ENCODE measurements at regions not wholly inside any gene's neighbourhood (a gene's known extent, or its start where the extent isn't known, plus 50 kb on each side); places are given as distances from the start of the nearest gene placed in this dataset.
"Not testable (repeated sequence)": the region's sequence is repeated elsewhere in the genome, so short reads cannot be mapped to it uniquely, and the experiment has no call there.

DNA sequence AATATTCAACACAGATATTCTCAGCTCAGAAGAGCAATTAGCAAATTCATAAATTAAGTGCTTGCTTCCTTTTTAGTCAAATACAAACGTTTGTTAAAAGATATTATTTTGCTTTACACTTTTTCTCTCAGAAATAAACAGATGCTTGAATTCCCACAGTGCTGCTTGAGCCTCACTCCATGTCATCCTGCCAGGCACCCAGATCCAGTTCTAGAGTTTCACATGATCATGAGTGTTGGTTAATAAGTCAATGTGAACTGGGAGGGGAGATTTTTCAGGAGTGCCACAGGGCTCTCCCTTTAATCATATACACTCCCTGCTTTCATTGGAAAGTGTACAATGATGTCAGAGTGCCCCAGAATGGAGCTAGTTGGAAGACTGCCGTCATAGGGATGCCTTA, 69.7 kb upstream of the TP53BP2 start:
- H3K9ac ChIP-seq (ENCODE audit: low read depth in 1 of 2, low read length in 2 of 2); H3K36me3 ChIP-seq (ENCODE audit: control insufficient read depth in 1 of 2, insufficient read depth in 2 of 2, low read length in 2 of 2); H3K4me1 ChIP-seq (ENCODE audit: control insufficient read depth in 1 of 2, insufficient read depth in 2 of 2, low read length in 2 of 2); H3K9me3 ChIP-seq (ENCODE audit: control insufficient read depth in 1 of 2, low read length in 2 of 2); H3K4me3 ChIP-seq (ENCODE audit: low read depth in 1 of 2, low read length in 2 of 2); H3K27ac ChIP-seq (ENCODE audit: low read depth, low read length); H3K27me3 ChIP-seq (ENCODE audit: control insufficient read depth in 1 of 2, insufficient read depth in 2 of 2, low read length in 2 of 2): not testable (repeated sequence)

DNA sequence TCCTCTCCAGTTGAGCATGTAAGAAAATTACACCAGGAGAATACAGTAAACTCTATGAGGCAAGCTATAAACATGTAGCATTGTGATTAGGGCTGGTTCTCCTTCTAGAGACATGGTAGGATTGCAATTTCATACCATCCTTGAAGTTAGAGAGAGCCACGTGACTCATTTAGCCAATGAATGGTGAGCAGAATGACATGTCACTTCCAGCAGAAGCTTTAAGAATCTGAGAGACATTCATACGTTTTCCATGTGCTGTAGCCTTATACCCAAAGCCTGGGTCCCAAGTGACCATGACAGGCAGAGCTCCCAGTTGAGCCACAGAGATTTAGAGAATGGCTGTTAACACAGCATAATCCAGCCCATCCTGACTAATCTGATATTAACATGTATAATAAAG, 68.0 kb upstream of the TP53BP2 start:
- H3K9ac ChIP-seq (ENCODE audit: low read depth in 1 of 2, low read length in 2 of 2); H3K4me1 ChIP-seq (ENCODE audit: control insufficient read depth in 1 of 2, insufficient read depth in 2 of 2, low read length in 2 of 2); H3K27me3 ChIP-seq (ENCODE audit: control insufficient read depth in 1 of 2, insufficient read depth in 2 of 2, low read length in 2 of 2); H3K36me3 ChIP-seq (ENCODE audit: control insufficient read depth in 1 of 2, insufficient read depth in 2 of 2, low read length in 2 of 2); H3K4me3 ChIP-seq (ENCODE audit: low read depth in 1 of 2, low read length in 2 of 2); H3K9me3 ChIP-seq (ENCODE audit: control insufficient read depth in 1 of 2, low read length in 2 of 2); H3K27ac ChIP-seq (ENCODE audit: low read depth, low read length): not testable (repeated sequence)

DNA sequence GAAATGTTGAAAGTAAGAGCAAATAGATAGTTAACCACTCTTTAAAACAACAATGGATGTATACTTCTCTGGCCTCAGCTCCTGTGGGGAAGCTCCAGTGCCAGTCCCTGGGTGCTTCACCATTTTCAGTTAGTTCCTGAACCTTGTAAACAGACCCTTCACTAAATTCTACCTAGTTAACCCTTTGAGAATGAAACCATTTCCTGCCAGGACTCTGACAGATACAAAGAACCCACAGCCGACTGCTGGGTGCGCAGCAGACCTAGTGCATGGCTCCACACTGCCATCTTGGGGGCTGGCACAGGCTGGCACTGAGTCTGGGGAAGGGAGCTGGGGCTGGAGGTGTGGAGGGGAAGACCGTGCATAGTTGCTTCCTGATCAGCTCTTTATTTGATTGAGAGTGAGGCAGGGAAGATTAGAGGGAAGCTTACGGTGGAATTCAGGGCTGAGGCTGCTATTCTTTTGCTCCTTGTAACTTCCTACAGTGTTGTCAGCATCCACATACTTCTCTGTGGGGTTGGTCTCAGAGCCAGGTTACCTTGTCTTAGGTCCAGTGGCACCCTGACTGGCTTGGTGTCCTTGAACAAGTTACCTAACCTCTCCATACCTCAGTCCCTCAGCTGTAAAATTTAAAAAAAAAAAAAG, 62.3 kb upstream of the TP53BP2 start:
- not testable (repeated sequence) for H3K9me3 ChIP-seq (ENCODE audit: control insufficient read depth in 1 of 2, low read length in 2 of 2); H3K27me3 ChIP-seq (ENCODE audit: control insufficient read depth in 1 of 2, insufficient read depth in 2 of 2, low read length in 2 of 2); H3K4me1 ChIP-seq (ENCODE audit: control insufficient read depth in 1 of 2, insufficient read depth in 2 of 2, low read length in 2 of 2); H3K9ac ChIP-seq (ENCODE audit: low read depth in 1 of 2, low read length in 2 of 2); H3K36me3 ChIP-seq (ENCODE audit: control insufficient read depth in 1 of 2, insufficient read depth in 2 of 2, low read length in 2 of 2); H3K4me3 ChIP-seq (ENCODE audit: low read depth in 1 of 2, low read length in 2 of 2); H3K27ac ChIP-seq (ENCODE audit: low read depth, low read length)

DNA sequence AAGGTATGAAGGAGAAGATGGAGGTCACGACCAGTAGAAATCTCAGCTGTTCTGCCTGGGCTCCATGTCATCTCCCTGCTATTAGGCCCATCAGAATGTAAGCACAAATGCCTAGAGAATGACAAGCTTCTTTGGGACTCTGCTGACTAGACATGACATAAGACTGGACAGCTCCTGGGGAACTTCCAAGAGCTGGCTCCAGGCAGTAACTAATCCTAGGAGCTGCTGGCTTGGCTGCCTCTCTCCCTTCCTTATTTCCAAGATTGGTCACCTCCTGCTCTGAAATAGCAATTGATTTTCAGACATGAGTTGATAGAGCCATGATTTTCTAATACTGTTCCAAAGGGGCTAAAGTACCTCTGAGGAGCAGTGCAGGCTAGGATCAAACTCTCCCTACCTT, 57.5 kb upstream of the TP53BP2 start:
- H3K36me3 ChIP-seq (ENCODE audit: control insufficient read depth in 1 of 2, insufficient read depth in 2 of 2, low read length in 2 of 2); H3K4me1 ChIP-seq (ENCODE audit: control insufficient read depth in 1 of 2, insufficient read depth in 2 of 2, low read length in 2 of 2); H3K4me3 ChIP-seq (ENCODE audit: low read depth in 1 of 2, low read length in 2 of 2); H3K27ac ChIP-seq (ENCODE audit: low read depth, low read length); H3K27me3 ChIP-seq (ENCODE audit: control insufficient read depth in 1 of 2, insufficient read depth in 2 of 2, low read length in 2 of 2); H3K9me3 ChIP-seq (ENCODE audit: control insufficient read depth in 1 of 2, low read length in 2 of 2); H3K9ac ChIP-seq (ENCODE audit: low read depth in 1 of 2, low read length in 2 of 2): not testable (repeated sequence)

DNA sequence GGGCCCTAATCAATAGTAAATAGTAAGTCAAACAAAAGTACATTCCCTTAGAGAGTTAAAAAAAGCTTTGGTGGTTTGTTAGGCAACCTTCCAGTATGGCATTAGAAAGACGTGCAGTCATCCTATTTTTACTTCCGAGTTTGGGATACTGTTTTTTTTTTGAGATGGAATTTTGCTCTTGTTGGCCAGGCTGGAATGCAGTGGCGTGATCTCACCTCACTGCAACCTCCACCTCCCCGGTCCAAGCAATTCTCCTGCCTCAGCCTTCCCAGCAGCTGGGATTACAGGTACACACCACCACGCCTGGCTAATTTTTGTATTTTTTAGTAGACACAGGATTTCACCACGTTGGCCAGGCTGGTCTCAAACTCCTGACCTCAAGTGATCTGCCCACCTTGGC, 54.0 kb upstream of the TP53BP2 start:
- H3K4me1 ChIP-seq (ENCODE audit: control insufficient read depth in 1 of 2, insufficient read depth in 2 of 2, low read length in 2 of 2); H3K4me3 ChIP-seq (ENCODE audit: low read depth in 1 of 2, low read length in 2 of 2); H3K36me3 ChIP-seq (ENCODE audit: control insufficient read depth in 1 of 2, insufficient read depth in 2 of 2, low read length in 2 of 2); H3K9ac ChIP-seq (ENCODE audit: low read depth in 1 of 2, low read length in 2 of 2); H3K9me3 ChIP-seq (ENCODE audit: control insufficient read depth in 1 of 2, low read length in 2 of 2); H3K27me3 ChIP-seq (ENCODE audit: control insufficient read depth in 1 of 2, insufficient read depth in 2 of 2, low read length in 2 of 2); H3K27ac ChIP-seq (ENCODE audit: low read depth, low read length): not testable (repeated sequence)

DNA sequence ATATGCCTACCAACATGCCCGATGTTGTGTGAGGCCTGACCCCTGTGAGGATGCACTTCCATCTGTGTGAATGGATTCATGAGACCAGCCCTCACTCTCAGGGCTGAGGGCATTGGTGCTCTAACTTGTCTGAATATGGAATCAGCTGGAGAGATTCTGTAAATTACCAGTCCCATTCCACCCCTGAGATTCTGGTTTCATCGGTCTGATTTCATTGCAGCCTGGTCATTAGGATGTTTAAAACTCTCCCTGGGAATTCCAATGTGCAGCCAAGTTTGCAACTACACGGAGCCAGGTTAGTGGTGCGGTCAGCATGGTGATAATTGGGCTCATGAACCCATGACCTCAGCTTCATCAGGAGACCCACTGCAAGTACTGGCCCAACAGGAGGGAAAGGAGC, 51.4 kb upstream of the TP53BP2 start:
- not testable (repeated sequence) for H3K4me1 ChIP-seq (ENCODE audit: control insufficient read depth in 1 of 2, insufficient read depth in 2 of 2, low read length in 2 of 2); H3K4me3 ChIP-seq (ENCODE audit: low read depth in 1 of 2, low read length in 2 of 2); H3K9me3 ChIP-seq (ENCODE audit: control insufficient read depth in 1 of 2, low read length in 2 of 2); H3K27ac ChIP-seq (ENCODE audit: low read depth, low read length); H3K36me3 ChIP-seq (ENCODE audit: control insufficient read depth in 1 of 2, insufficient read depth in 2 of 2, low read length in 2 of 2); H3K27me3 ChIP-seq (ENCODE audit: control insufficient read depth in 1 of 2, insufficient read depth in 2 of 2, low read length in 2 of 2); H3K9ac ChIP-seq (ENCODE audit: low read depth in 1 of 2, low read length in 2 of 2)

DNA sequence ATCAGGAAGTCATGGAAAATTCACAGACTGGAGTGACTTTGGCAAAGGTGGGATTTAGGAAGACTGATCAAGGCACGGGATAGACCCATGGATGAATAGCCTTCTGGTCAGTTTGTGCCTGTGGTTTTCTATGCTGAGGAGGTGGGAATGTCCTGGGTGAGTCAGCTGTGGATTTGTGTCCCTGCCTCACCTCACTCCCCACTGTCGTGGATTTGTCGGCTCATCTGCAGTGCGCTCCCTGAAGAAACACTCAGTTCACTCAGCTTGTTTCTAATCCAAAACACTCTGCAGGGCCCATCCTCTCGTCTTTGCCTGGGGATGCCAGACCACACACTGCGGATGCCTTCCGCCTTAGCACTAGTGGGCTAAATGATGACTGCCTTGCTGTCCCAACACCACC, 50.2 kb upstream of the TP53BP2 start:
- not testable (repeated sequence) for H3K27ac ChIP-seq (ENCODE audit: low read depth, low read length); H3K36me3 ChIP-seq (ENCODE audit: control insufficient read depth in 1 of 2, insufficient read depth in 2 of 2, low read length in 2 of 2); H3K27me3 ChIP-seq (ENCODE audit: control insufficient read depth in 1 of 2, insufficient read depth in 2 of 2, low read length in 2 of 2); H3K4me3 ChIP-seq (ENCODE audit: low read depth in 1 of 2, low read length in 2 of 2); H3K9me3 ChIP-seq (ENCODE audit: control insufficient read depth in 1 of 2, low read length in 2 of 2); H3K4me1 ChIP-seq (ENCODE audit: control insufficient read depth in 1 of 2, insufficient read depth in 2 of 2, low read length in 2 of 2); H3K9ac ChIP-seq (ENCODE audit: low read depth in 1 of 2, low read length in 2 of 2)
